ENCODE measurements at regions not wholly inside any gene's neighbourhood (a gene's known extent, or its start where the extent isn't known, plus 50 kb on each side); places are given as distances from the start of the nearest gene placed in this dataset.

GRCh38 chr11:122327528-122327927, 211.5 kb upstream of the BLID start:
- TF ChIP-seq, protein P1, sequence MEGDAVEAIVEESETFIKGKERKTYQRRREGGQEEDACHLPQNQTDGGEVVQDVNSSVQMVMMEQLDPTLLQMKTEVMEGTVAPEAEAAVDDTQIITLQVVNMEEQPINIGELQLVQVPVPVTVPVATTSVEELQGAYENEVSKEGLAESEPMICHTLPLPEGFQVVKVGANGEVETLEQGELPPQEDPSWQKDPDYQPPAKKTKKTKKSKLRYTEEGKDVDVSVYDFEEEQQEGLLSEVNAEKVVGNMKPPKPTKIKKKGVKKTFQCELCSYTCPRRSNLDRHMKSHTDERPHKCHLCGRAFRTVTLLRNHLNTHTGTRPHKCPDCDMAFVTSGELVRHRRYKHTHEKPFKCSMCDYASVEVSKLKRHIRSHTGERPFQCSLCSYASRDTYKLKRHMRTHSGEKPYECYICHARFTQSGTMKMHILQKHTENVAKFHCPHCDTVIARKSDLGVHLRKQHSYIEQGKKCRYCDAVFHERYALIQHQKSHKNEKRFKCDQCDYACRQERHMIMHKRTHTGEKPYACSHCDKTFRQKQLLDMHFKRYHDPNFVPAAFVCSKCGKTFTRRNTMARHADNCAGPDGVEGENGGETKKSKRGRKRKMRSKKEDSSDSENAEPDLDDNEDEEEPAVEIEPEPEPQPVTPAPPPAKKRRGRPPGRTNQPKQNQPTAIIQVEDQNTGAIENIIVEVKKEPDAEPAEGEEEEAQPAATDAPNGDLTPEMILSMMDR (IDR thresholded peaks at IDR 0.05; ENCODE audit: low read length): no peak
- TF ChIP-seq EZH2phosphoT487 (IDR thresholded peaks at IDR 0.05; ENCODE audit: low read length) (no peak), EZH2 (optimal IDR thresholded peaks at IDR 0.05; ENCODE audit: low read depth, low read length) (no peak)
